Sigmoid colon (tissue), 4 donors: ENCODE measurements at regions not wholly inside any gene's neighbourhood (a gene's known extent, or its start where the extent isn't known, plus 50 kb on each side); places are given as distances from the start of the nearest gene placed in this dataset.

Experiments used
- POLR2A ChIP-seq, 2 donors: fragments of 450-650 bp; IDR thresholded peaks; one replicate each; pipeline ENCODE4 v1.6.1; 2016; ENCODE audit warnings: antibody characterized with exemption in 2 of 2, mild to moderate bottlenecking in 2 of 2, moderate library complexity in 2 of 2
- POLR2AphosphoS5 ChIP-seq, 4 donors: sonication (generic); formaldehyde crosslinking; IDR thresholded peaks; one replicate each; pipeline ENCODE4 v1.6.1; 2017; ENCODE audit warnings: antibody characterized with exemption in 4 of 4
- TF ChIP-seq, protein P1 (sequence below), 4 experiments: fragments of 450-650 bp in 3 of 4; fragments of 200-600 bp in 1 of 4; IDR thresholded peaks; one replicate each; pipeline ENCODE4 v1.5.1; 2016 to 2019; ENCODE audit warnings: antibody characterized with exemption in 4 of 4, mild to moderate bottlenecking in 3 of 4, moderate library complexity in 2 of 4

DNA sequence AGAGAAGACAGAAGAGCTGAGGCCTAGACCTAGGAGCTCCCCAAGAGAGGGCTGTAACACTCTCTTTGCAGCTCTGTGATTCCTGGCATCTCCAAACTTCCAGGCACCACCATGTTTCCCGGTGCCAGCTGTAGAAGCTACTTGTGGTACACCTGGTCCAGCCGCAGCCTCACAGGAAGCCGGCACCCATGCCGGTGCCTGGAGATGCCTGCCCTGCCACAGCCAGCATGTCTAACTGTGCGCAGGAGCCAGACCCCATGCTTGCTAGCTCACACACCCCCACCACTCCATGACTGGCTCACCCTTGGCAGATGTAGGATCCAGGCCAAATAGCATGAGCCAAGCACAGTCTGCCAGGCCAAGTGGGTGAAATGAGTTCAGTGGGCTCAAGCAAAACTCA is 211.7 kb upstream of the GNAI1 start:
- TF ChIP-seq, protein P1, sequence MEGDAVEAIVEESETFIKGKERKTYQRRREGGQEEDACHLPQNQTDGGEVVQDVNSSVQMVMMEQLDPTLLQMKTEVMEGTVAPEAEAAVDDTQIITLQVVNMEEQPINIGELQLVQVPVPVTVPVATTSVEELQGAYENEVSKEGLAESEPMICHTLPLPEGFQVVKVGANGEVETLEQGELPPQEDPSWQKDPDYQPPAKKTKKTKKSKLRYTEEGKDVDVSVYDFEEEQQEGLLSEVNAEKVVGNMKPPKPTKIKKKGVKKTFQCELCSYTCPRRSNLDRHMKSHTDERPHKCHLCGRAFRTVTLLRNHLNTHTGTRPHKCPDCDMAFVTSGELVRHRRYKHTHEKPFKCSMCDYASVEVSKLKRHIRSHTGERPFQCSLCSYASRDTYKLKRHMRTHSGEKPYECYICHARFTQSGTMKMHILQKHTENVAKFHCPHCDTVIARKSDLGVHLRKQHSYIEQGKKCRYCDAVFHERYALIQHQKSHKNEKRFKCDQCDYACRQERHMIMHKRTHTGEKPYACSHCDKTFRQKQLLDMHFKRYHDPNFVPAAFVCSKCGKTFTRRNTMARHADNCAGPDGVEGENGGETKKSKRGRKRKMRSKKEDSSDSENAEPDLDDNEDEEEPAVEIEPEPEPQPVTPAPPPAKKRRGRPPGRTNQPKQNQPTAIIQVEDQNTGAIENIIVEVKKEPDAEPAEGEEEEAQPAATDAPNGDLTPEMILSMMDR (IDR thresholded peaks at IDR 0.05), result no peak
- TF ChIP-seq POLR2A (IDR thresholded peaks at IDR 0.05) (no peak), POLR2AphosphoS5 (IDR thresholded peaks at IDR 0.05) (no peak)
